SH-SY5Y (cell line): ENCODE measurements at regions not wholly inside any gene's neighbourhood (a gene's known extent, or its start where the extent isn't known, plus 50 kb on each side); places are given as distances from the start of the nearest gene placed in this dataset.

ENCODE experiments used
- GATA2 ChIP-seq: IDR thresholded peaks from 2 replicates; pipeline ENCODE4 v1.6.1; 2011; ENCODE audit warnings: mild to moderate bottlenecking, low read depth, low read length
- GATA3 ChIP-seq: IDR thresholded peaks from 2 replicates; pipeline ENCODE4 v1.6.1; 2011; ENCODE audit warnings: low read depth, mild to moderate bottlenecking, low read length, moderate library complexity

DNA sequence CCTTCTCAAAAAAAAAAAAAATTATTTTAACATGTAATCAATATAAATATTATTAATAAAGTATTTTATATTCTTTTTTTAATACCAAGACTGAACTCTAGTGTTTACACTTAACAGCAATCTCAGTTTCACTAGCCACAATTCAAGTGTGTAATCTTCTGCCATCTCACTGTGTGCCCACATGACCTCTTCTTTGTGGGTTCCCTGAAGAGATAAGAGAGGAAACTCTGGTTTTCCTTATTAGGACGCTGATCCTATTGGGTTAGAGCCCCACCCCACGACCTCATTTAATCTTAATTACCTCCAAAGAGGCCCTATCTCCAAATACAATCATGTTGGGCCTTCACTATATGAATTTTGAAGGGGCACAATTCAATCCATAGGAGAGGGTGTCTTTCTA is 177.6 kb downstream of the STK31 start:
- TF ChIP-seq GATA2 (0 out of 2 replicates have a peak, but pooled peaks have one; percentile 9), GATA3 (no peak)
